HG03439 (cell line): ENCODE measurements at regions not wholly inside any gene's neighbourhood (a gene's known extent, or its start where the extent isn't known, plus 50 kb on each side); places are given as distances from the start of the nearest gene placed in this dataset.
A peak's percentile ranks its signal among the peaks of the same experiment; 100 is the strongest.
"Not testable (repeated sequence)": the region's sequence is repeated elsewhere in the genome, so short reads cannot be mapped to it uniquely, and the experiment has no call there.

Experiments used
- ATAC-seq: cut with Tn5 transposase; IDR thresholded peaks from one replicate; pipeline ENCODE4 v1.9.1; 2021; ENCODE audit warnings: mild to moderate bottlenecking, moderate library complexity; ENCODE audit not compliant: unreplicated experiment

- no peak for ATAC-seq
Observed at GRCh38 chr10:111558211-111558610, 481.4 kb downstream of the ADRA2A start.

DNA sequence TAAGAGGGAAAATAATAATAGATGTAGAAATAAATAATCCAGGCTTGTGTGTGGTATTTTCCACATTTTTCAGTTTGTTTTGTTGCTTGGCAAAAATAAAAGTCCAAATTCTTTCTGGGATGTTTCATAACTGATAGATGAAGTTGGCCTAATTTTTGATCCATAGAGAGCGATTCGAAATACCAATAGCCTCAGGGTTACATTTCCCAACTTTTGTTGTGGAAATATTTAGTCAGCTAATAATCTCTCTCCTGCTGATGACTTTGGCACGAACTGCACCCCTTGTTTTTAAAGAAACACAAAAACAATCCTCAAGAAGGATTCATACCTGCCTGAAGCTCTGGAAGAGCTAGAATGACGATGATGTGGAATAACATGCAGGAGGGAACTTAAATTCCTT is 483.2 kb downstream of the ADRA2A start:
- no peak for ATAC-seq

- ATAC-seq = no peak
Observed at GRCh38 chr10:111561124-111561523, 484.3 kb downstream of the ADRA2A start.

- ATAC-seq = no peak
Observed at GRCh38 chr10:111565542-111565941, 488.7 kb downstream of the ADRA2A start.

- ATAC-seq = no peak
Observed at GRCh38 chr10:111578076-111578475, 501.2 kb downstream of the ADRA2A start.

DNA sequence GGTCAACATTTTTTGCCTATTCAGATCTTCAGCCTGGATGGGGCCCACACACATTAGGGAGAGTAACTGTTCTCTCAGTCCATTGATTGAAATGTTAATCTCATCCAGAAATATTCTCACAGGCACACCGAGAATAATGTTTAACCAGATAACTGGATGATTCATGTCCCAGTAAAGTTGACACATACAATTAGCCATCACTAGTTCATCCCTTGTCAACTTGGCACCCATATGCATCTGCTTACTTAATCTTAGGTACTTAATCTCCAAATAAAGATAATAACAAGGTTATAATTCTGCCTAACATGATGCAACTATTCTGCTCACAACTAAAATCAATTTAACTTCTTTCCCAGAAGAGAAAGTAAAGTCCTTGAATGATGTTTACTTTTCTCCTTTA is 502.6 kb downstream of the ADRA2A start:
- ATAC-seq = no peak

DNA sequence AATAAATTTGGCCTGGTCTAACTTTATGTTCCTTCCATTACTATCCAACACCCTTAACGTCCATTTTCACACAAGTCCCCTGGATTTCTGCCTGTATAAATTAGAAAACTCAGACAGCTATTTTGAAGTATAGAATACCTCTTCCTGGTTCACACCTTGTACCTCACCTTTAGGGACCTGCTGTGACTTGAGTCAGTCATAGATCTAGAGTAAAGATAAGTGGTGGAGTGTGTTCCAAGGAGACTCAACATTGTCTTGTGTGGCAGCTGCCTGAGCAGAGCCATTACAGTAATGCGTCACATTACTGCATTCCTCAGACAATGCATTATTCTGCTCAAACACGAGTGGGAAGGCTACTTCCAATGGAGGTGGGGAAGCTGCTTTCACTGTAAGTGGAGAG is 513.9 kb downstream of the ADRA2A start:
- ATAC-seq = no peak

DNA sequence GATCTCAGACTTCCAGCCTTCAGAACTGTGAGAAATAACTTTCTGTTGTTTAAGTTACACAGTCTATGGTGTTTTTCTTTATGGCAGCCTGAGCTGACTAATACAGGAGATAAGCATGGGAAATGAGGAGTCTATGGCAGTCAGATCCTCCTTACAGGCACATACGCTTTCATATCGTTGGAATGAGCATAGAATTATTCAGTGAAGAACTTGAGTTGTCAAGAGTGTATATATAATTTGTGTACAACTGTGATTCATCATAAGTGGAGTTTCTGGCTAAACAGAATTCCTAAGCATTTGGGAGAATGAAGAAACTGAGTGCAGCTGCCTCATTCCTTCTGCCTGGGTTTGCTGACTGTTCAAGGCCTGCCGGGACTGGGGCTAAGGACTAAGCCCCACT is 516.7 kb downstream of the ADRA2A start:
- ATAC-seq = no peak

- no peak for ATAC-seq
Observed at GRCh38 chr10:111595173-111595572, 518.3 kb downstream of the ADRA2A start.

DNA sequence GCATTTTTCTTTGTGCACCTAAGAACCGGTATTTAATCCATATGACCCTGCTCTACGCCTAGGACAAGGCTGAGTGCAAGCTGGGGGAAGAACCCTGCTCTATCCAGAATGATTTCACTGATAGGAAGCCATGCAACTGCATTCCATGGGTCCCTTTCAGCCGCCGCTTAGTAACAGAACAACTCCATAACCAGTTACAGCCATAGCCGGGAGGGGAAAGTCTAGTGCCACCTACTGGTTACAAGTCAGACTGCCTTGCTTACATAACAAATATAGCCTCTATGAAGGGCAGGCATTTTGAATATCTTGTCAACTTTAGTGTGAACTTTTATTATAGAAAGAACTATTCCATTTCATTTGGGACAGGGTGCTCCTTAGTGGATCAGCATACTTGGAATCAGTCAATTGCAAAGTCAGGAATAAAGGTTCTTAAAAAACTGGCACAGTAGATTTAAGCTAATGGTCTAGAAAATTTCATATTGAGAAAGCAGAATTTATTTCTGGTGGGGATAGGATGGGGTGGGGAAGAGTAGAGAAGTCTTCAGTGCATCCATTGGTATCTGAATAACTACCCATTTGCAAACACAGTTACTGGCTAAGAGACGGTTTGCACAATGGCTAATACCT is 521.7 kb downstream of the ADRA2A start:
- peak; percentile 91 for ATAC-seq

DNA sequence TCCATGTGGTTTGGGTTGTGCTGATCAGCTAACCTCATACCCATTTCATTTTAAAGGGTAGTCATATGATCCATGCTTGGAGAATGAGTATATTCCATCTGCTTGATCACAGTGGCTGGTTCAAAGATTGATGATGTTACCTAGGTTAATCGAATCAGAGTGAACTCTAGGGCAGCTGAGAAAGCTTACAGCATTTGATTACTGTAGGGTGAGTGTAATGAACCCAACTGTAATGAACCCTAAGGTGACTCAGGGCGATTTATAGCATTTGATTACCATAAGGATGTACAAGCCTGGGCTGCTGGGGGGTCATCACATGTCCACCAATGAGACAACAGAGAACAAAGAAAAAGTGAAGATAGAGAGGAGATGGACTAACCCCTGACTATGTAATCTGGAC is 523.1 kb downstream of the ADRA2A start:
- ATAC-seq = no peak

DNA sequence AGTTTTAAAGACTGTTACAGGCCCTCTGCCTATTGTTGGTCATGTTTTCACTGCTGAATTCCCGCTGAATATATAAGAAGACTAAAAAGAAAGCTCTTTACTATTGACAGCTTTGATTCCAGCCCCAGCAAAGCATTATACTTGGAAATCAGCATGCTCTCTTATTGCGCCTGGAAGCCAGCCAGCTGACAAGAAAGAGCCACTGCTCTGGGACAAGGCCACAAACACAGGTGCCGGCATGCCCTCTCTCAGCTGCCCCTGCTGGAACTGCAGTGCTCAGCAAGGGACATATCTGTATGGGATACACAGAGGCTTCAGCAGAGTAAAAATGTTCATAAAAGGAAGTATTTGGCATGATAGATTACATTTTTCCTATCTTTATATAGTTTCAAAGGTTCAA is 523.9 kb downstream of the ADRA2A start:
- ATAC-seq = no peak

DNA sequence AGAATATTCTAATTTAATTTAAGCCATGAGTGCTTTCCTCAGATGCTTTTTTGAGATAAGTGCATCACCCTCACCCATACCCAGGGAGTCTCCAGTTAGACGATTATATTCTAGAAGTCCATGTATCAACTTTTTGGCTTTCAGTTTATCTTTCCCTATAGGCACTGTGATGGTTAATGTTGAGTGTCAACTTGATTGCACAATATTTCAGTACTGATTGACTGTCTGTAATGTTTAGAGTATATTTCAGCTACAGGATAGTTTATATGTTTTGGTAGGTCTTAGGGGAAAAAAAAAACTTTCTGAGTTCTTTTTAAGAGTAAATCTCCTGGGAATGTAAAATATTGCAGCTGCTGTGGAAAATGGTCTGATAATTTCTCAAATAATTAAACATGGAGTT is 535.4 kb downstream of the ADRA2A start:
- no peak for ATAC-seq

- ATAC-seq = no peak
Observed at GRCh38 chr10:111634191-111634590, 549.4 kb downstream of the GPAM start.

GRCh38 chr10:111646021-111646420 is 537.5 kb downstream of the GPAM start:
- no peak for ATAC-seq

DNA sequence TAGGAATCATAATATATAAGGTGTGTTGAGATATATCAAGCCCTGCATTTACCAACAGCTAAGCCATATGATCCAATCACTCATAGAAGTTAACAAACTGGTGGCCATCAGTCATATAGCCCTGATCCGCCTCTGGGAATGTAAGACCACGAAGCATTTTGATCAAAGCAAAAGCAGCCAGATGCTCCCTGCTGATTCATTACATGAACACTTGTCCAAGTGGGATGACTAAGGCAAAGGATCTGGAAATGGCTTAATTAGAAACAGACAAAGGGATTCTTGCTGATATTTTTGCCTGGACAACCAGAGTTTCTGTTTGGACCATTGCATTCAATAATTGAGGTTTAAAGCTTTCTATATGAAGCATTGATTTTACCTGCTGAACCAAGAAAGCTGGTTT is 535.5 kb downstream of the GPAM start:
- ATAC-seq = no peak

GRCh38 chr10:111649080-111649479 is 534.5 kb downstream of the GPAM start:
- not testable (repeated sequence) for ATAC-seq

DNA sequence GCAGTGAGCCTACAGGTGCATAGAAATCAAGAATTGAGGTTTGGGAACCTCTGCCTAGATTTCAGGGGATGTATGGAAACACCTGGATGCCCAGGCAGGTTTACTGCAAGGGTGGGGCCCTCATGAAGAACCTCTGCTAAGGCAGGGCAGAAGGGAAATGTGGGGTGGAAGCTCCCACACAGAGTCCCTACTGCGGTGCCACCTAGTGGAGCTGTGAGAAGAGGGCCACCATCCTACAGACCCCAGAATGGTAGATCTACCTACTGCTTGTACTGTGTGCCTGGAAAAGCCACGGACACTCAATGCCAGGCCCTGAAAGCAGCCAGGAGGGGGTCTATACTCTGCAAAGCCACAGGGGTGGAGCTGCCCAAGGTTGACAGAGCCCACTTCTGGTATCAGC is 533.5 kb downstream of the GPAM start:
- ATAC-seq = no peak

- no peak for ATAC-seq
Observed at GRCh38 chr10:111656066-111656465, 527.5 kb downstream of the GPAM start.

DNA sequence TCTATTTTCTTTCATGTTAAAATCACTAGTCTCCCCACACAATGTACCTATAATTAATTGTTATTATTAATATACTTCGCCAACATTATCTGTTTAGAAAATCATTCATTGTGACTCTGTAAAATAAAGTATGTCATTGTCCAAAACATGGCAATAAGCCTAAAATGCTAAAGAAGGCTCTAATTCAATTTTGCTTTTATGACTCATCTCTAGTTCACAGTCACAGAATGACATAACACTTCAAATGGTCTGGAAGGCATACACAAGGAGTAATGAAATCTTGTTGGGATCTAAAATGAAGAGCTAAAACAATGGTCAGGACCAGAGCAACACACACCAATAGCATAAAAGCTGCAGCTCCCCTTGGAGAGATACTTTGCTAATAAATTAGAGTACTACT is 505.8 kb downstream of the GPAM start:
- ATAC-seq = no peak

GRCh38 chr10:111686796-111687195 is 496.8 kb downstream of the GPAM start:
- ATAC-seq = no peak

GRCh38 chr10:111698711-111699110 is 484.9 kb downstream of the GPAM start:
- ATAC-seq = no peak

GRCh38 chr10:111703986-111704385 is 479.6 kb downstream of the GPAM start:
- ATAC-seq = no peak
